H1 (cell line): ENCODE measurements at regions not wholly inside any gene's neighbourhood (a gene's known extent, or its start where the extent isn't known, plus 50 kb on each side); places are given as distances from the start of the nearest gene placed in this dataset.

Experiments
- CTCF ChIA-PET: fragments of 300-600 bp; sonication (Branson Sonifier 250); formaldehyde crosslinking; loops from one replicate; lab custom pipeline; 2021; ENCODE audit not compliant: partially characterized antibody; lab: Charles Lee
- POLR2A ChIA-PET: fragments of 300-600 bp; sonication (Branson Sonifier 250); formaldehyde crosslinking; loops from one replicate; lab custom pipeline; 2021; ENCODE audit warnings: inconsistent platforms; ENCODE audit not compliant: partially characterized antibody; lab: Charles Lee
- DNase-seq, 2 experiments: peaks; one replicate each; pipeline versions ENCODE4 v3.0.0 to v3.0.0-alpha.2; 2010 to 2022; ENCODE audit warnings: low spot score in 2 of 2, low read depth in 1 of 2, mixed read lengths in 1 of 2
- FAIRE-seq: peaks from 2 replicates; lab custom pipeline; 2011; peaks lifted over from hg19 to GRCh38; lab: Jason Lieb, UNC
- H2AFZ ChIP-seq: 2 replicates; pipeline ENCODE4 v1.8.1; 2012; ENCODE audit warnings: low read length, inconsistent platforms
- H2AK5ac ChIP-seq: 2 replicates; pipeline ENCODE4 v1.6.1; 2013; ENCODE audit warnings: low read depth, low read length
- H2BK120ac ChIP-seq: replicated peaks from 2 replicates; pipeline ENCODE3; 2013; ENCODE audit warnings: low read depth, low read length, inconsistent platforms
- H2BK12ac ChIP-seq: 2 replicates; pipeline ENCODE4 v1.6.1; 2013; ENCODE audit warnings: low read depth, low read length
- H2BK15ac ChIP-seq: 2 replicates; pipeline ENCODE4 v1.6.1; 2013; ENCODE audit warnings: low read length
- H2BK20ac ChIP-seq: 2 replicates; pipeline ENCODE4 v1.6.1; 2013; ENCODE audit warnings: low read length
- H2BK5ac ChIP-seq: 2 replicates; pipeline ENCODE4 v1.6.1; 2013; ENCODE audit warnings: low read depth, low read length
- H3K14ac ChIP-seq: 2 replicates; pipeline ENCODE4 v1.6.1; 2013; ENCODE audit warnings: inconsistent platforms; ENCODE audit not compliant: insufficient read length
- H3K18ac ChIP-seq: 2 replicates; pipeline ENCODE4 v1.6.1; 2013; ENCODE audit warnings: low read length; ENCODE audit errors: extremely low read depth
- H3K23ac ChIP-seq: 2 replicates; pipeline ENCODE4 v1.6.1; 2013; ENCODE audit warnings: inconsistent platforms; ENCODE audit not compliant: insufficient read length
- H3K23me2 ChIP-seq: 2 replicates; pipeline ENCODE4 v1.6.1; 2013; ENCODE audit warnings: low read depth, low read length
- H3K27ac ChIP-seq: 2 replicates; pipeline ENCODE4 v1.6.1; 2011; ENCODE audit warnings: low read depth, low read length, inconsistent platforms
- H3K27me3 ChIP-seq, 4 experiments: replicated peaks in 1 of 4; 1 replicate in 1 of 4; 2 replicates in 3 of 4; pipeline versions ENCODE4 v1.6.1 to v1.8.1; 2011 to 2013; ENCODE audit warnings: low read length in 3 of 4, mild to moderate bottlenecking in 3 of 4, inconsistent platforms in 2 of 4, mixed read lengths in 2 of 4, moderate library complexity in 1 of 4; ENCODE audit not compliant: control insufficient read depth in 3 of 4, insufficient read depth in 3 of 4; ENCODE audit errors: extremely low read depth in 1 of 4
- H3K36me3 ChIP-seq, 4 experiments: 2 replicates each; pipeline versions ENCODE4 v1.6.1 to v1.8.1; 2011 to 2013; ENCODE audit warnings: mild to moderate bottlenecking in 4 of 4, low read length in 3 of 4, moderate library complexity in 2 of 4, control low read depth in 1 of 4, inconsistent platforms in 1 of 4; ENCODE audit not compliant: insufficient read depth in 4 of 4, control insufficient read depth in 2 of 4
- H3K4ac ChIP-seq: replicated peaks from 2 replicates; pipeline ENCODE3; 2013; ENCODE audit warnings: low read length, low read depth, mixed read lengths, inconsistent platforms; ENCODE audit not compliant: insufficient read length
- H3K4me1 ChIP-seq, 4 experiments: replicated peaks in 1 of 4; 1 replicate in 1 of 4; 2 replicates in 3 of 4; pipeline versions ENCODE4 v1.6.1 to v1.8.1; 2011 to 2013; ENCODE audit warnings: low read length in 3 of 4, inconsistent platforms in 2 of 4, mixed read lengths in 1 of 4; ENCODE audit not compliant: insufficient read depth in 4 of 4, control insufficient read depth in 3 of 4
- H3K4me2 ChIP-seq, 2 experiments: 2 replicates each; pipeline versions ENCODE4 v1.6.1 to v1.8.1; 2011 to 2013; ENCODE audit warnings: low read depth in 2 of 2, low read length in 2 of 2, control low read depth in 1 of 2, inconsistent platforms in 1 of 2, mild to moderate bottlenecking in 1 of 2; ENCODE audit not compliant: insufficient read depth in 1 of 2
- H3K4me3 ChIP-seq, 4 experiments: fragments of 200-600, 300-600 bp in 1 of 4; sonication (generic), shearing (Covaris generic), sonication (Bioruptor Twin) in 1 of 4; 2 replicates each; pipeline versions ENCODE4 v1.5.1 to v1.8.1; 2011 to 2016; ENCODE audit warnings: low read length in 4 of 4, low read depth in 3 of 4, control low read depth in 2 of 4, inconsistent platforms in 2 of 4, mild to moderate bottlenecking in 2 of 4, mixed read lengths in 1 of 4, moderate library complexity in 1 of 4; ENCODE audit not compliant: insufficient read depth in 2 of 4; ENCODE audit errors: extremely low read depth in 1 of 4
- H3K56ac ChIP-seq: replicated peaks from 2 replicates; pipeline ENCODE3; 2013; ENCODE audit warnings: low read depth, mild to moderate bottlenecking, mixed read lengths, low read length, inconsistent platforms; ENCODE audit not compliant: insufficient read length
- H3K79me1 ChIP-seq: 2 replicates; pipeline ENCODE4 v1.6.1; 2013; ENCODE audit warnings: low read depth, low read length, control low read depth
- H3K79me2 ChIP-seq, 2 experiments: 2 replicates each; pipeline versions ENCODE4 v1.6.1 to v1.8.1; 2012 to 2013; ENCODE audit warnings: low read length in 2 of 2, mild to moderate bottlenecking in 2 of 2, inconsistent platforms in 1 of 2; ENCODE audit not compliant: insufficient read depth in 2 of 2, control insufficient read depth in 1 of 2
- H3K9ac ChIP-seq, 4 experiments: replicated peaks in 1 of 4; 1 replicate in 1 of 4; 2 replicates in 3 of 4; pipeline versions ENCODE4 v1.6.1 to v1.8.1; 2011 to 2013; ENCODE audit warnings: low read depth in 3 of 4, low read length in 3 of 4, control low read depth in 2 of 4, mild to moderate bottlenecking in 2 of 4, moderate library complexity in 2 of 4, inconsistent platforms in 1 of 4; ENCODE audit errors: extremely low read depth in 1 of 4
- H3K9me3 ChIP-seq, 2 experiments: 2 replicates each; pipeline versions ENCODE4 v1.6.1 to v1.8.1; 2012 to 2013; ENCODE audit warnings: mild to moderate bottlenecking in 2 of 2, moderate library complexity in 2 of 2, control low read depth in 1 of 2, inconsistent platforms in 1 of 2, low read depth in 1 of 2, low read length in 1 of 2, mixed read lengths in 1 of 2; ENCODE audit not compliant: insufficient read depth in 2 of 2
- H4K20me1 ChIP-seq, 2 experiments: replicated peaks in 1 of 2; 2 replicates each; pipeline versions ENCODE3 to v1.8.1; 2011 to 2013; ENCODE audit warnings: inconsistent platforms in 2 of 2, low read length in 2 of 2, mild to moderate bottlenecking in 1 of 2; ENCODE audit not compliant: insufficient read depth in 2 of 2, control insufficient read depth in 1 of 2
- H4K5ac ChIP-seq: 2 replicates; pipeline ENCODE4 v1.6.1; 2013; ENCODE audit warnings: low read length, low read depth, mixed read lengths, inconsistent platforms; ENCODE audit not compliant: insufficient read length
- H4K8ac ChIP-seq: 2 replicates; pipeline ENCODE4 v1.8.0; 2013; ENCODE audit warnings: mild to moderate bottlenecking, moderate library complexity, low read length, inconsistent platforms; ENCODE audit not compliant: insufficient read depth; ENCODE audit errors: extremely low read depth
- H4K91ac ChIP-seq: replicated peaks from 2 replicates; pipeline ENCODE3; 2013; ENCODE audit warnings: low read length, mixed read lengths, inconsistent platforms; ENCODE audit not compliant: insufficient read length
- BACH1 ChIP-seq: IDR thresholded peaks from 2 replicates; pipeline ENCODE4 v1.6.1; 2012; ENCODE audit warnings: low read length, improper control_type of control experiment
- EZH2 ChIP-seq: fragments of 200-600 bp; sonication (generic); IDR thresholded peaks from 2 replicates; pipeline ENCODE4 v1.7.1; 2012; ENCODE audit warnings: low read depth, mild to moderate bottlenecking, moderate library complexity, low read length, inconsistent platforms; ENCODE audit not compliant: severe bottlenecking
- JUND ChIP-seq: IDR thresholded peaks from 2 replicates; pipeline ENCODE4 v1.6.1; 2011; ENCODE audit warnings: mild to moderate bottlenecking, improper control_type of control experiment, low read length
- NANOG ChIP-seq: IDR thresholded peaks from 2 replicates; pipeline ENCODE4 v1.6.1; 2011; ENCODE audit warnings: low read length, low read depth, mild to moderate bottlenecking, inconsistent platforms; ENCODE audit not compliant: insufficient read depth, poor library complexity, severe bottlenecking
- POLR2AphosphoS5 ChIP-seq: IDR thresholded peaks from 2 replicates; pipeline ENCODE4 v1.6.1; 2011; ENCODE audit warnings: low read depth, low read length
- SAP30 ChIP-seq: fragments of 300-600 bp; sonication (generic); IDR thresholded peaks from 2 replicates; pipeline ENCODE4 v1.7.1; 2012; ENCODE audit warnings: low read length, moderate library complexity, mild to moderate bottlenecking, inconsistent platforms; ENCODE audit not compliant: insufficient read depth, insufficient replicate concordance
- SP2 ChIP-seq: IDR thresholded peaks from 2 replicates; pipeline ENCODE4 v1.6.1; 2012; ENCODE audit warnings: mild to moderate bottlenecking, low read length, inconsistent platforms
- SUZ12 ChIP-seq: fragments of 200-600 bp; sonication (generic); IDR thresholded peaks from 2 replicates; pipeline ENCODE4 v1.6.1; 2012; ENCODE audit warnings: mild to moderate bottlenecking, inconsistent platforms, low read length, moderate library complexity, mixed read lengths
- ZNF274 ChIP-seq: IDR thresholded peaks from 2 replicates; pipeline ENCODE4 v1.7.0; 2012; ENCODE audit warnings: low read length, borderline replicate concordance; ENCODE audit errors: extremely low read depth
- WGBS, 2 experiments: shearing (Covaris generic) in 1 of 2; methylation state at CpG; one replicate each; pipeline versions ENCODE4 v1.1.6 to v1.1.7; 2013 to 2015; ENCODE audit warnings: low lambda C conversion rate in 2 of 2, mixed read lengths in 2 of 2, inconsistent platforms in 1 of 2, low coverage in 1 of 2, missing lambda C conversion rate in 1 of 2; ENCODE audit not compliant: insufficient replicate concordance in 2 of 2, insufficient coverage in 1 of 2, insufficient read length in 1 of 2; ENCODE audit errors: extremely low coverage in 1 of 2, missing lambda C conversion rate in 1 of 2; 5-methylcytosine and 5-hydroxymethylcytosine counted together
- TF ChIP-seq, protein P1 (sequence below): IDR thresholded peaks from 2 replicates; pipeline ENCODE4 v1.6.1; 2012; ENCODE audit warnings: inconsistent platforms

DNA sequence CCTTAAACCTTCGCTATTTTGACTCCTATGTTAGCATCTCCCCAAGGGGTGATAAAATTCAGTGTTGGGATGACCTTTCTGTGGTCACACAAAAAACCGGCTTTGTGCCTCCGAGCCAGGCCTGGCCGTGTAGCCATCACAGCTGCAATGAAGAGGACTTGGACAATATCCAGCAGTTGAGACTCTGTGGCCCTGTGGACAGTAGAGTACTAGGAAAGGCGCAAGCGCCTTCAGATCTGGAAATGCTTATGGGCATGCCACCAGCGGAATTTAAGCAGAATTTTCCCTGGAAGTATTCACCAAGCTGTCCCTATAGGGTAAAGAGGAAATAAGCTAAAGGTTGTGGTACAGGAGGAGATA lies 63.3 kb upstream of the SLC2A12 start:
- Histone ChIP-seq H3K9me3 (no peaks in the 10 kb centered on the region; a peak in 1 of 4 replicates), H3K4me1 (peaks cover 0 to 2% (median 0%) of the 10 kb centered on the region in 4 experiments; a peak in 1 of 7 replicates), H2BK12ac (no peak overlapping the region), H3K18ac (no peak overlapping the region), H3K79me2 (no peaks in the 10 kb centered on the region), H2BK20ac (no peak overlapping the region), H3K79me1 (no peaks in the 10 kb centered on the region), H3K36me3 (no peaks in the 10 kb centered on the region), H3K23me2 (no peaks in the 10 kb centered on the region), H4K8ac (no peak overlapping the region), H3K27me3 (no peaks in the 10 kb centered on the region), H4K5ac (no peak overlapping the region), H3K27ac (no peak overlapping the region), H2AK5ac (no peak overlapping the region), H2AFZ (no peak overlapping the region), H2BK120ac (no peak overlapping the region), H3K4me2 (no peak overlapping the region), H4K20me1 (no peaks in the 10 kb centered on the region), H3K14ac (no peak overlapping the region), H3K9ac (no peak overlapping the region), H3K4me3 (no peak overlapping the region), H3K23ac (no peak overlapping the region), H2BK5ac (no peak overlapping the region), H3K4ac (no peak overlapping the region), H2BK15ac (no peak overlapping the region), H3K56ac (no peak overlapping the region), H4K91ac (no peak overlapping the region)
- FAIRE-seq: no peak
- ChIA-PET CTCF (interaction anchor here (0.5 to 8.5 kb wide), 4 partner anchors 7 to 825 kb away, joined by 3 to 116 read pairs (median 3); no protein-coding TSS in a partner anchor), POLR2A (no interaction called here)
- TF ChIP-seq ZNF274 (no peak), SAP30 (no peak), EZH2 (no peak), POLR2AphosphoS5 (no peak), BACH1 (no peak), SUZ12 (no peak), SP2 (no peak), JUND (no peak), NANOG (no peak)
- TF ChIP-seq, protein P1, sequence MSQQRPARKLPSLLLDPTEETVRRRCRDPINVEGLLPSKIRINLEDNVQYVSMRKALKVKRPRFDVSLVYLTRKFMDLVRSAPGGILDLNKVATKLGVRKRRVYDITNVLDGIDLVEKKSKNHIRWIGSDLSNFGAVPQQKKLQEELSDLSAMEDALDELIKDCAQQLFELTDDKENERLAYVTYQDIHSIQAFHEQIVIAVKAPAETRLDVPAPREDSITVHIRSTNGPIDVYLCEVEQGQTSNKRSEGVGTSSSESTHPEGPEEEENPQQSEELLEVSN: no peak
- 87% methylated on average over 7 of the region's 7 CpGs; no CpG with 5 or more reads in 1 of the 2 experiments for WGBS, 2 experiments
- DNase-seq: no peak
